ENCODE measurements at regions not wholly inside any gene's neighbourhood (a gene's known extent, or its start where the extent isn't known, plus 50 kb on each side); places are given as distances from the start of the nearest gene placed in this dataset.

- Histone ChIP-seq H3K9me3 (ENCODE audit: control insufficient read depth, insufficient read depth, low read depth, low read length) (no peaks in the 10 kb centered on the region), H3K27ac (ENCODE audit: low read length) (no peak overlapping the region), H3K36me3 (ENCODE audit: control insufficient read depth, insufficient read depth, low read length) (no peaks in the 10 kb centered on the region), H3K4me3 (ENCODE audit: low read depth in 2 of 2, low read length in 2 of 2) (no peak overlapping the region), H3K27me3 (ENCODE audit: control insufficient read depth, insufficient read depth, low read length) (no peaks in the 10 kb centered on the region), H3K4me1 (ENCODE audit: control insufficient read depth, insufficient read depth, low read length) (no peaks in the 10 kb centered on the region)
- ATAC-seq (no peak), DNase-seq (ENCODE audit: low read depth, low spot score) (no peak)
- TF ChIP-seq POLR2AphosphoS5 (IDR thresholded peaks at IDR 0.05; ENCODE audit: low read depth, low read length) (no peak), SIN3A (IDR thresholded peaks at IDR 0.05; ENCODE audit: borderline replicate concordance, insufficient read depth, low read depth, low read length) (no peak), REST (IDR thresholded peaks at IDR 0.05; ENCODE audit: insufficient read depth in 1 of 2, low read depth in 2 of 2, low read length in 1 of 2) (no peak), CTCF (IDR thresholded peaks at IDR 0.05) (no peak), TCF7L2 (IDR thresholded peaks at IDR 0.05; ENCODE audit: low read depth, low read length) (no peak)
- ChIA-PET POLR2A (no interaction called here), CTCF (no interaction called here)
- BruUV-seq (replicated peaks): no TSS peak
- in situ Hi-C loops (cut with HindIII; ENCODE audit: low pct_unique_long_range_greater_than_20kb, low sequenced_read_pairs): no loop called here
- intact Hi-C loops (cut with micrococcal nuclease; ENCODE audit: unreplicated experiment): no loop called here
These were observed 86.7 kb upstream of the UBE2E3 start for GRCh38 chr2:180893752-180894151.

GRCh38 chr2:180892091-180892490 is 88.3 kb upstream of the UBE2E3 start:
- no TSS peak for BruUV-seq (replicated peaks)
- H3K9me3 ChIP-seq (ENCODE audit: control insufficient read depth, insufficient read depth, low read depth, low read length): no peaks in the 10 kb centered on the region
- DNase-seq (ENCODE audit: low read depth, low spot score): no peak
- CTCF ChIA-PET: no interaction called here
- no peak overlapping the region for H3K4me3 ChIP-seq (ENCODE audit: low read depth in 2 of 2, low read length in 2 of 2)
- H3K27me3 ChIP-seq (ENCODE audit: control insufficient read depth, insufficient read depth, low read length): no peaks in the 10 kb centered on the region
- H3K4me1 ChIP-seq (ENCODE audit: control insufficient read depth, insufficient read depth, low read length): no peaks in the 10 kb centered on the region
- TF ChIP-seq SIN3A (IDR thresholded peaks at IDR 0.05; ENCODE audit: borderline replicate concordance, insufficient read depth, low read depth, low read length): no peak
- no peak for TF ChIP-seq POLR2AphosphoS5 (IDR thresholded peaks at IDR 0.05; ENCODE audit: low read depth, low read length)
- TF ChIP-seq TCF7L2 (IDR thresholded peaks at IDR 0.05; ENCODE audit: low read depth, low read length): no peak
- no peak for TF ChIP-seq REST (IDR thresholded peaks at IDR 0.05; ENCODE audit: insufficient read depth in 1 of 2, low read depth in 2 of 2, low read length in 1 of 2)
- TF ChIP-seq CTCF (IDR thresholded peaks at IDR 0.05): no peak
- no peak for ATAC-seq
- in situ Hi-C loops (cut with HindIII; ENCODE audit: low pct_unique_long_range_greater_than_20kb, low sequenced_read_pairs): no loop called here
- intact Hi-C loops (cut with micrococcal nuclease; ENCODE audit: unreplicated experiment): no loop called here
- POLR2A ChIA-PET: no interaction called here
- H3K36me3 ChIP-seq (ENCODE audit: control insufficient read depth, insufficient read depth, low read length): no peaks in the 10 kb centered on the region
- H3K27ac ChIP-seq (ENCODE audit: low read length): no peak overlapping the region
